ENCODE measurements at regions not wholly inside any gene's neighbourhood (a gene's known extent, or its start where the extent isn't known, plus 50 kb on each side); places are given as distances from the start of the nearest gene placed in this dataset.
A peak's percentile ranks its signal among the peaks of the same experiment; 100 is the strongest.

GRCh38 chr14:44170556-44170955, 336.5 kb downstream of the FSCB start:
- H3K4me1 ChIP-seq (ENCODE audit: control insufficient read depth, extremely low read depth, insufficient read depth, low read length): no peaks in the 10 kb centered on the region
- no peak overlapping the region for H3K4me3 ChIP-seq (replicated peaks in 1 of 3; ENCODE audit: insufficient read depth in 1 of 3, low read depth in 1 of 3, low read length in 3 of 3)
- ChIA-PET POLR2A (no interaction called here), CTCF (no interaction called here)
- no peaks in the 10 kb centered on the region for H3K9me3 ChIP-seq (replicated peaks; ENCODE audit: control insufficient read depth, insufficient read depth, low read length)
- H3K9me1 ChIP-seq (replicated peaks; ENCODE audit: control insufficient read depth, extremely low read depth, insufficient read depth, low read length): no peaks in the 10 kb centered on the region
- BruUV-seq (replicated peaks): no TSS peak
- peak; percentile 12 for FAIRE-seq
- no peaks in the 10 kb centered on the region for H3K79me2 ChIP-seq (ENCODE audit: control insufficient read depth, insufficient read depth, low read length)
- dilution Hi-C loops (cut with MboI; ENCODE audit: extremely low pct_ligation_motif_present, low sequenced_read_pairs): no loop called here
- H2AFZ ChIP-seq (ENCODE audit: low read depth, low read length): no peak overlapping the region
- no peak overlapping the region for H3K4me2 ChIP-seq (ENCODE audit: insufficient read depth, low read length)
- intact Hi-C loops (cut with micrococcal nuclease): no loop called here
- H3K9ac ChIP-seq (replicated peaks; ENCODE audit: extremely low read depth, insufficient read depth, low read length): no peak overlapping the region
- H3K27ac ChIP-seq (ENCODE audit: insufficient read depth, low read depth, low read length): no peak overlapping the region
- no peaks in the 10 kb centered on the region for H3K27me3 ChIP-seq (ENCODE audit: control insufficient read depth in 2 of 2, insufficient read depth in 2 of 2, low read length in 2 of 2)
- no peaks in the 10 kb centered on the region for H4K20me1 ChIP-seq (replicated peaks; ENCODE audit: control insufficient read depth, extremely low read depth, insufficient read depth, low read length)
- H3K36me3 ChIP-seq (ENCODE audit: control insufficient read depth in 2 of 2, extremely low read depth in 1 of 2, insufficient read depth in 2 of 2, low read length in 2 of 2): no peaks in the 10 kb centered on the region
- DNase-seq (ENCODE audit: low read depth, low spot score): no peak
- TF ChIP-seq POLR2AphosphoS5 (IDR thresholded peaks at IDR 0.05; ENCODE audit: insufficient read depth, low read depth, low read length): no peak
- no peak for TF ChIP-seq EZH2 (IDR thresholded peaks at IDR 0.05; ENCODE audit: borderline replicate concordance, low read depth, low read length, severe bottlenecking)
- TF ChIP-seq MYC (IDR thresholded peaks at IDR 0.05; ENCODE audit: low read depth, low read length): no peak
- TF ChIP-seq POLR2A (IDR thresholded peaks at IDR 0.05; ENCODE audit: low read depth, low read length): no peak
- TF ChIP-seq CTCF (IDR thresholded peaks at IDR 0.05; ENCODE audit: extremely low read depth in 1 of 2, insufficient read depth in 1 of 2, low read depth in 1 of 2, low read length in 2 of 2): no peak
- TF ChIP-seq FOS (IDR thresholded peaks at IDR 0.05; ENCODE audit: borderline replicate concordance, insufficient read depth, low read length): no peak
- no peak for TF ChIP-seq MAX (IDR thresholded peaks at IDR 0.05; ENCODE audit: insufficient read depth, insufficient read length)
- no peak for TF ChIP-seq GATA2 (IDR thresholded peaks at IDR 0.05; ENCODE audit: insufficient read depth, insufficient read length, low read depth, low read length)
- no peak for TF ChIP-seq JUN (IDR thresholded peaks at IDR 0.05; ENCODE audit: borderline replicate concordance, insufficient read depth, insufficient read length, low read depth)

Data from endothelial cell of umbilical vein (primary cell).